HEK293T (cell line): ENCODE measurements at regions not wholly inside any gene's neighbourhood (a gene's known extent, or its start where the extent isn't known, plus 50 kb on each side); places are given as distances from the start of the nearest gene placed in this dataset.

Source experiments
- ELF4 ChIP-seq: fragments of 450-650 bp; IDR thresholded peaks from 2 replicates; pipeline ENCODE4 v1.6.1; 2017; ENCODE audit warnings: antibody characterized with exemption
- FOXA1 ChIP-seq: fragments of 450-650 bp; IDR thresholded peaks from 2 replicates; pipeline ENCODE4 v1.6.1; 2016; ENCODE audit warnings: mild to moderate bottlenecking
- SP1 ChIP-seq: fragments of 450-650 bp; IDR thresholded peaks from 2 replicates; pipeline ENCODE4 v1.6.1; 2017

GRCh38 chr16:86996081-86996480 is 321.1 kb downstream of the C16orf95 start:
- TF ChIP-seq SP1 (no peak), FOXA1 (no peak), ELF4 (no peak)
